HG02678 (cell line): ENCODE measurements at regions not wholly inside any gene's neighbourhood (a gene's known extent, or its start where the extent isn't known, plus 50 kb on each side); places are given as distances from the start of the nearest gene placed in this dataset.
"Not testable (repeated sequence)": the region's sequence is repeated elsewhere in the genome, so short reads cannot be mapped to it uniquely, and the experiment has no call there.

Experiments used
- ATAC-seq: cut with Tn5 transposase; IDR thresholded peaks from one replicate; pipeline ENCODE4 v1.9.1; 2021; ENCODE audit warnings: mild to moderate bottlenecking, moderate library complexity; ENCODE audit not compliant: unreplicated experiment

- ATAC-seq, result no peak
These were observed 1502.0 kb downstream of the SI start for GRCh38 chr3:163576314-163576713.

DNA sequence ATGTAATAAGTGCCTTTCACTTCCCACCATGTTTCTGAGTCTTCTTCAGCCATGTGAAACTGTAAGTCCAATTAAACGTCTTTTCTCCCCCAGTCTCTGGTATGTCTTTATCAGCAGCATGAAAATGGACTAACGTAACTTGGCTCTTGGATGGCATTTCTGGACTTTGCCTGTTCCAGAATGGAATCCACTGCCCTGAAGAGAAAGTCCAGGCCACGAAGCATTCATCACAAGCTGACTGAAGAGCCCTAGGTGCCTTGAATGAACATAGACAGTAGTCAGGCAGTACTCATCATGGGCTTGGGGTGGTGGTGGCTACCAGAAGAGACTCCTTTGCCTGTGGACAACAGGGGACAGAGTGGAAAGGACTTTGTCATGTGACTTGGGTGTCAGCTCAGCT is 1505.0 kb downstream of the SI start:
- no peak for ATAC-seq

GRCh38 chr3:163572856-163573255 is 1505.4 kb downstream of the SI start:
- no peak for ATAC-seq

- ATAC-seq, result no peak
These were observed 1514.8 kb downstream of the SI start for GRCh38 chr3:163563485-163563884.

DNA sequence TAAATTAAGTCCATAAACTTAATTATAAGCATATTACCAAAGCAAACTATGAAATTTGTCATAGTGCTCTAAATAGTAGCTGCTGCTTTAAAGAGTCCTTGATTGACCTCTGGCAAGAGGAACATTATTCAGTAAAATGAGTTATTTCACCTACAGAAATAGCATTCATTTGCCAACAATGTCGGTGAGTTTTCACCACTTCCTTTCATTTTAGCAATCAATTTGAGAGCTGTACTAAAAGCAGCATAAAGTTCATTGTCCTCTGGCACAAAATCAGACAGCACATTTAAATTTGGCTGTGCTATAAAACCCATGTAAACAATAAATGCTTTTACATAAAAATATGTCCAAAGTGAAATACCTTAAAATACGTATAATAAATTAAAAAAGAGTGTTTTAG is 1515.7 kb downstream of the SI start:
- ATAC-seq, result no peak

- ATAC-seq, result no peak
These were observed 1517.1 kb downstream of the SI start for GRCh38 chr3:163561151-163561550.

DNA sequence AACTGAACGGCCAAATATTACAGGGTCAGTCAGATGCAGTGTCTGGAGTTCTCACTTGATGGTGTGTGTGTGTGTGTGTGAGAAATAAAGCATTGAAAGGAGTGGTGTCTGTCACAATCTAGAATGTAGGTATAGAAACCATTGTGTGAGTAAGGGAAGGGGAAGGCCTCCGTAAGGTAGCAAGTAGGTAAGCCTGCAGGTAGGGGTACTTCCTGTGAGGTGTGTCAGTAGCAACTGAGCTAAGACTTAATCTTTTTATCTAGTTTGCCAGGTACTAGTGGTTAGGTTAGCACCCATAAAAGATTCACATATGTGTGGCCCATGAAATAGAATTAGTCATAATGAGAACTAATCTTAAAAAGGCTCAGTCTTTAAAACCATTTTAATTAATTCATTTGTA is 1517.8 kb downstream of the SI start:
- ATAC-seq, result no peak

DNA sequence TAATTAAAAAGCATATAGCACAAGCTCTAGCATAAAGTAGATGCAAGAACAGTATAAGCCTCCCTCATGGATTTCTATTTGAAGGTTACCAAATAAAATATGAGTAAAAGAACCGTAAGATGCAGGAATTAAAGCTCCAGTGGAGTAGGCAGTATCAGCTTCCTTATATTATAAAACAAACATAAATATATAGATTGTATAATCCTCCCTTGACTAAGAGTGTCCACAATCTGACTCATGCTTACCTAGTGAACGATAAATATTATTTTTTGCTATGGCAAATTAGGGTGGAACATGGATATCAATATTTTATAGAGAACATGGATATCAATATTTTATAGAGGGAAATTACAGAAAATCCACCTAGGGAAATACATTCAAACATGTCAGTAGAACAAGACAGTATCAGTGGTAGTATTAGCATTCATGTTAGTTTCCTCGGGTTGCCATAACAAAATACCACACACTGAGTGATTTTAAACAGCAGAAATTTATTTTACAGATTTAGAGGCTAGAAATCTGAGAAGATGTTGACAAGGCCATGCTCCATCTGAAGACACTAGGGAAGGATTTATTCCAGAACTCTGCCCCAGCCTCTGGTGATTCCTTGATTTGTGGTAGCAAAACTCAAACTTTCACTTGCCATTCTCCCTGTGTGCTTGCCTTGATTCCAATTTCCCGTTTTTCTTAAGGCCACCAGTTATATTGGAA is 1521.3 kb downstream of the SI start:
- no peak for ATAC-seq

GRCh38 chr3:163555918-163556317 is 1522.4 kb downstream of the SI start:
- ATAC-seq, result no peak

DNA sequence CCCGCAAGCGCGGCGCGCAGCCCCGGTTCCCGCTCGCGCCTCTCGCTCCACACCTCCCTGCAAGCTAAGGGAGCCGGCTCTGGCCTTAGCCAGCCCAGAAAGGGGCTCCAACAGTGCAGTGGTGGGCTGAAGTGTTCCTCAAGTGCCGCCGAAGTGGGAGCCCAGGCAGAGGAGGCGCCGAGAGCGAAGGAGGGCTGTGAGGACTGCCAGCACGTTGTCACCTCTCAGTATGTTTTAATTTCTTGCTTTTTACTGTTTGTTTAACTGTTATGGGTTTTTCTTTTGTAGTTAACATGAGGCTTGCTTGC is 1525.7 kb downstream of the SI start:
- no peak for ATAC-seq

- not testable (repeated sequence) for ATAC-seq
These were observed 1526.2 kb downstream of the SI start for GRCh38 chr3:163551915-163552658.

- no peak for ATAC-seq
These were observed 1530.3 kb downstream of the SI start for GRCh38 chr3:163548015-163548414.

- no peak for ATAC-seq
These were observed 1531.1 kb downstream of the SI start for GRCh38 chr3:163547014-163547685.

DNA sequence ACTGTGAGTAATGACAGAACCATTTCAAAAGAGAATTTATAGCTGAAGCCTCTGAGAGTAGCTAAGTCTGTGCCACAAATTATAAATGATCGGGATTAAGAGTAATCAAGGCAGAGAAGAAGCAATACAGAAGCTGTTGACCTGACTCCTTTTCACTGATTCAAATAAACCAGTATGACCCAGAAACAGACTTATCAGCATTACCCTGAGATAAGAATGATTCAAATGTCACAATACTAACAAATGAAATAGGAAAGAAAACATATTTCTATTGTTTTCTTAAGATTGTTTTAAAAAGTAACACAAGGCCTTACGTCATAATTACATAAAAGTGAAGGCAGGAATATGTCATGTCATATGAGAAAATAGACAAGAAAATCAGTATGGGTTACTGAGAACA is 1534.6 kb downstream of the SI start:
- ATAC-seq, result no peak

DNA sequence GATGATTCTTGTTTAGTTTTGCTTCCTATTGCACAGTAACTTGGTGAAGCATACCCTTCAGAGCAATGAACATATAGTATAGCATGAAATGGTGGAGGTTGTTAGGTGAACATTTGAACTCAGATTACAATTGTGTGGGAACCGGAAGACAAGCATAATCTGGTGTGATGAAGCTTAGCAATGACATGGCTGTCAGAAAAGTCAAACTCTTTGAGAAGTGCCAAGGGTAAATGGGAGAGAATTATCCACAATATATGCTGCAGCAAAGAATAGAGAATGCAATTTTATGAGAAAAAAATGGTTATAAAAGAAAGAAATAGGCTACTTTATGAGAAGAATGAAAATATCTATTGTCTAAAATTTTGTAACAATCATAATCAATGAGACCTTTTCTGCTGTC is 1536.7 kb downstream of the SI start:
- no peak for ATAC-seq

DNA sequence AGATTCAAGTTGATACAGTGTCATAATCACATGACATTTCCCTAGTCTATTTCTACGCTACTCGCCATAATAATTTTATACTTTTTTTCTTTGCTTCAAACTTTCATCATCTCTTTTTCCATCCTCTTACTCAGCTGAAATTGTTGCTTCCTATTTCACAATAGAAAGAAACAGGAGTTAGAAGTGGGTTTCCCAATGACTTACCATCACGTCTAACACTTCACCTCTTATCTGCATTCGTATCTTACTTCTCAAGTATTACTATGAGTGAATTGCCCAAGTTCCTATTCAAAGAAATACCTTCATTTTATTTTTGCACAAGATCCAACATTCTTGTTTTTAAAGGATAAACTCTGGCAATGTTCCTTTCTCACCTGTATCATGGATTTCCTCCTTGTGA is 1539.9 kb downstream of the SI start:
- no peak for ATAC-seq

DNA sequence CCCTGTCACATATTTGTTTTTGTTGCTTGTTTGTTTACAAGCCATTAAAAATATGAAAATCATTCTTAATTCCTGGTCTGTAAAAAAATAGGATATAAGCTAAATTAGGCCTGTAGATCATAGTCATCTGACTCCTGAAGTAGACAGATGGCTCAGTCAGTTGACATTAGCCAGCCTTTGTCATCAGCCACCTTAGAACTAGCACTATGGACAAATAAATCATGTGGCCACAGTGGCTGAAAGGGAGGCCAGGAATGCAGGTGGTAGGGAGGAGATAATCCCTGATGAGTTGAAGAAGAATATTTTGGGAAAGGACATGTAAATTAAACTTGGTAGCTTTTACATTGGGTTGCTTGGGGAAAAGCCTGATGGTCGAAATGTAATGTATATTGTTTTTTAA is 1544.9 kb downstream of the SI start:
- no peak for ATAC-seq

GRCh38 chr3:163523375-163523774 is 1554.9 kb downstream of the SI start:
- ATAC-seq, result no peak

- no peak for ATAC-seq
These were observed 1557.0 kb downstream of the SI start for GRCh38 chr3:163521261-163521660.

GRCh38 chr3:163518065-163518464 is 1560.2 kb downstream of the SI start:
- ATAC-seq, result no peak

DNA sequence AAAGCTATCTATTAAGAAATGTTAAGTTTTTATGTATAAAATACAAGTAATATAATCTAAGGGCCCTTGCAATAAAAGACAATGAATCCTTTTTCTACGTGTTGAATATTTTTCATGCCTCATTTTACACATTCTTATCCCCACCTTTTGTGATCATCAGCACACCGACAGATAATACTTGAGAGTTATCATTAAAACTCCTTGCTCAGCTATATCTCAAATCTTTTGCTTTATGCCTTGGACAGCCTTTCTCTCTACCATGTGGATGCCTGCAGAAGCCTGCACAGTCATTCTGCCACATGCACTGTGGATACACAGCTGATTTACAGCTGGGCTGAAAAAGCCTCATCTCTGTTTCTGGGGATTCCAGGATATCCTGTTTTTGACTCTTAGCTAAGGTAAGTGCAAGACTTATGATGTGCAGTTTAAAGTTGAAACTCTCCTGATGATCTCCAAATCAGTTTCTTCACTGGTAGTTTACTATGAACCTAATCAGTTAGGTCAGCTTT is 1565.1 kb downstream of the SI start:
- ATAC-seq, result no peak

DNA sequence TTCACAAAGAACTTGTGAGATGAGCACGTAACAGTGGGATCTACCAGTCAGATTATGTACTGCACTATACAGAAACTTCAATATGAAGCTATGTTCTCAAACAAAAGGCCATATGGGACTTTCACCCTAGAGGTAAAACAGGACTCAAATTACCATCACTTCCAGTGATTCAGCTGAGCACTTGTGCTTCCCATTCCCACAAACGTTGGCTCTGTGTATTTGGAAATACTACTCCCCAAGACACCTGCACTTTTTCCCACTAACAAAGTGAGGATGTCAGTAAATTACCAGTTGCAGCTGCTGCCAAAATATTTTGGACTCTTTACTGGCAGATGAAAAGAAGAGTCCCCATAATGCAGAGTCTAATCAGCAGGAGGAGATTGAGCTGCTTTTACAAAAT is 1570.1 kb downstream of the SI start:
- no peak for ATAC-seq
